HG03520 (cell line): ENCODE measurements at regions not wholly inside any gene's neighbourhood (a gene's known extent, or its start where the extent isn't known, plus 50 kb on each side); places are given as distances from the start of the nearest gene placed in this dataset.

ENCODE experiments used
- ATAC-seq: cut with Tn5 transposase; IDR thresholded peaks from one replicate; pipeline ENCODE4 v1.9.1; 2021; ENCODE audit warnings: mild to moderate bottlenecking, moderate library complexity; ENCODE audit not compliant: unreplicated experiment

- ATAC-seq = no peak
Observed at GRCh38 chr6:7045746-7046145, 62.0 kb upstream of the RREB1 start.

- no peak for ATAC-seq
Observed at GRCh38 chr6:7047128-7047527, 60.6 kb upstream of the RREB1 start.

- ATAC-seq = no peak
Observed at GRCh38 chr6:7047966-7048365, 59.8 kb upstream of the RREB1 start.

- ATAC-seq = no peak
Observed at GRCh38 chr6:7048894-7049293, 58.9 kb upstream of the RREB1 start.

DNA sequence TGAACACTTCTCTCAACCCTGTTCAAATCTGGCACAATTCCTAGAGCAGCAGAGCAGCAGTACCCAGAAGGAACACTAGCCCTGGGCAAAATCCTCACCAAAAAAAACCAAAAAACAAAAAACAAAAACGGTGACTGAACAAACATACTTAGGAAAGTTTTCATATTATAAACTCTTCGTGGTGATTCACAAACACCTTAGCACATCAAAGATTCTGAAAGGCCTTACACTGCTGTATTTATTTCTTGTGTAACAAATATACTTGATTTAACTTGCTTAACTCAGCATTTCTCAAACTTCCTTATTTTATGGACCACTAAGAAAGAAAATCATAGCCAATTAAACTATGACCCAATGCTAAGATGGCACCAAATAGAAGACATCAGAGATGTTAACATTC lies 57.8 kb upstream of the RREB1 start:
- ATAC-seq = no peak

DNA sequence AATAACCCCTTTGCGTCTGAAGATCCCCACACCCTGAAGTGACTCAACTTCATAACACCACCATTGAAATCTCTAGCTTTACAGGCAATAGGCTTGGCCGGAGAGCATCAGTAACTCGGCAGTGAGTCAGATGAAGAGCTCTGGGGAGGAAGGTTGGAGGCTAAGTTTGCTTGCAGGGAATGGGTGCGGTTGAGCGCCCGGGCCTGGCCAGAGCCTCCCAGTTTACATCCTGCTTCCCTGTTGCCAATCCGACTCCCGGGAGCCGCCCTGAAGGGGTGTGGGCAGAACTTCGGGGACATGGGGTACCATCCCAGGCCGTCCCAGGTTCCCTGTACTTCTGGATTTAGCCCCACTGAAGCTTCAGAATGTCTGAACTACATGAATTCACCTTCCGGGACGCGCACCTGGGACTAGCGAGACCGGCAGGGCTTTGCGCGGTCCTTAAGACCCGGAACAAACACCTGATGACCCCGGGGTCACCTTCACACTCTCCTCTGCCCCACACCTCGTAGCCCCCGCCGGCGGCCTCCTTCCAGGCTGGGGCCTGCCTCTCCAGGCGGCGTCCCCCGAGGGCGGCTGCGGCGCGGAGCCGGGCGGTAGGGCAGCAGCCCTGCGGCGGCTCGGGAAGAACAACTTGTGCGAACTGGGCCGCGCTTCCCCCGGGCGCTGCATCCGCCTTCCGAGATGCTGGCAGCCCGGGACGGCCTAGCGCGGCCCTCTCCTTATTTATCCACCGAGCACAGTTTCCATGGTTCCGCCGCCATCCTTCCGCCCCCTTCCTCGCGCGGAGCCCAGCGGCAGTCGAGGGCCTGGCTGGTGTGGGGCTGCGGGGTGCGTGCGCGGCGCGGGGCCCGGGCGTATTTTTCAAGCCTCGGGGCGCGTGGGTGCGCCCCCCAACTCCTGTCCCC lies 56.6 kb upstream of the RREB1 start:
- peak; percentile 30 for ATAC-seq

- peak; percentile 42 for ATAC-seq
Observed at GRCh38 chr6:7051780-7052442, 55.9 kb upstream of the RREB1 start.

- no peak for ATAC-seq
Observed at GRCh38 chr6:7052443-7053011, 55.2 kb upstream of the RREB1 start.

DNA sequence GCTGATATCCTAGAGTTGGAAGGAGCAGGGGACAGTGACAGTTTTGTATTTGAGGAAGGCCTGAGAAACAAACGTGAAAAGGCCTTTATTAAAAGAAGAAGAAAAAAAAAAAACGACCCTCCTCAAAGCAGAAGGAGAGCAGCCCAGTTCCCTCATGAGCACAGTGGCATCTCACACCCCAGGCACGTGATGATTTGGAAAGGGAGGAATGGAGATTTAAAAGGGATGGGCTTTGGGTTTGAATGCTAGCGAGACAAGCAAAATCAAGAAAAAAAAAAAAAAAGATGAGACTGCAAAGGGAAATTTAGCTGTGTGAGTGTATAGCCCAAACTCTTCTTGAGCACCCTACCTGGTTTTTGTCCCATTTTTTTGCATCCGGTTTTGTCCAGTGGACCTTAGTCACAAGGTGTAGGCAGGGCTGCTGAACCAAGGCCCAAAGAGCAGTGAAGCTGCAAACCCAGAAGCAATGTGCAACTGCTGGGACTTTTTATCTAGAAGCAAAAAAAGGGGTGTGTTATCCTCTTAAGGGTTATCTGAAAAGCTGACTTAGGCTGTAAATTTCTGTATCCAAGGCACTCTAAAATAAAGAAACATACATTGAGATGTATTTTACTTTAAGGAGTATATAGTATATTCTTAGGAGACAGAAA lies 54.5 kb upstream of the RREB1 start:
- ATAC-seq = no peak
